Fibroblast of lung (primary cell): ENCODE measurements at regions not wholly inside any gene's neighbourhood (a gene's known extent, or its start where the extent isn't known, plus 50 kb on each side); places are given as distances from the start of the nearest gene placed in this dataset.
"Not testable (repeated sequence)": the region's sequence is repeated elsewhere in the genome, so short reads cannot be mapped to it uniquely, and the experiment has no call there.

ENCODE experiments used
- CTCF ChIP-seq, 2 donors: IDR thresholded peaks in 1 of 2; conservative IDR thresholded peaks in 1 of 2; 1 replicate in 1 of 2; 2 replicates in 1 of 2; pipeline ENCODE4 v1.5.1; 2011 to 2012; ENCODE audit warnings: low read length in 2 of 2, control low read depth in 1 of 2, inconsistent platforms in 1 of 2, low read depth in 1 of 2, mild to moderate bottlenecking in 1 of 2
- EZH2 ChIP-seq: IDR thresholded peaks from 2 replicates; pipeline ENCODE4 v1.5.1; 2012; ENCODE audit warnings: low read length, control low read depth, mild to moderate bottlenecking; ENCODE audit errors: missing control alignments

- not testable (repeated sequence) for TF ChIP-seq CTCF (conservative IDR thresholded peaks at IDR 0.05 in 1 of 2, IDR thresholded peaks at IDR 0.05 in 1 of 2; ENCODE audit: low read depth in 1 of 2, low read length in 2 of 2); EZH2
Observed at GRCh38 chr18:977327-977726, 72.7 kb downstream of the ADCYAP1 start.
